ENCODE measurements at regions not wholly inside any gene's neighbourhood (a gene's known extent, or its start where the extent isn't known, plus 50 kb on each side); places are given as distances from the start of the nearest gene placed in this dataset.
"Not testable (repeated sequence)": the region's sequence is repeated elsewhere in the genome, so short reads cannot be mapped to it uniquely, and the experiment has no call there.

- no peak for DNase-seq
These were observed 251.6 kb upstream of the RGMB start for GRCh38 chr5:98521821-98522220.

GRCh38 chr5:98524773-98525172 lies 248.7 kb upstream of the RGMB start:
- no peak for DNase-seq

DNA sequence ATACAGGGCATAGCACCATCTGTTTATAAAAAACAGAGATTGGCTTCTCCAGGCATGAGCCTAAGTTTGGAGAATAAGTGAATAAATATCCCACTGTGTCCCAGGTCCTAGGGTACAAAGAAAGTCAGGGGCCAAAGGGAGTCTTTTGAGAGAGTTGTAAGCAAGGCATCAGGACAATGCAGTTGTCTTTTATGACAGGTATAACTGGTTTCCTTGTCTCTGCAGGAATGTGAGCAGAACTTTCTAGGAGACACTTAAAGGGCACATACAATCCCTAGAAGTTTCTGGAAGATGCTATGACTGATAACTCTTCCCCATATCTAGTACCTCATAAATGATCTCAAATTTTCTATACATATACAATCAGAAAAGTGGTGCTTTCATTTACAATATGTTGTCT lies 245.6 kb upstream of the RGMB start:
- DNase-seq, result no peak

DNA sequence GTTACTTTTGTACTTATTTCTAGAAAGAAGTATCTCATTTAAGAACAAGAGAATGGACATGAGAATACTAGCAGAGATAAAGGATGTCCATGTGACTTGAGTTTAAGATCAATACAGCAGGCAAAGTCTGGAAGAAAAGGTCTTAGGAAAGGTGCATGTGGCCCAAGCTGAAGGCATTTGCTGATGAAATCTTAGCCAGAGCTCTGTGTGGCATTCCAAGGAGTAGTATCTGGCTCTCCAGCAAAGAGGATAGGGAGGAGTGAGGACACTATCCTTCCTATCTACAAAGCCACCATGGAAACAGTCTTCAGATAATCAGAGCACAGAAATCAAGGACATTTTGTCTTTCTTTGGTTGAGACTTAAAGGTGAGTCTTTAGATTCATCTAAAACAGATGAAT lies 244.1 kb upstream of the RGMB start:
- no peak for DNase-seq

DNA sequence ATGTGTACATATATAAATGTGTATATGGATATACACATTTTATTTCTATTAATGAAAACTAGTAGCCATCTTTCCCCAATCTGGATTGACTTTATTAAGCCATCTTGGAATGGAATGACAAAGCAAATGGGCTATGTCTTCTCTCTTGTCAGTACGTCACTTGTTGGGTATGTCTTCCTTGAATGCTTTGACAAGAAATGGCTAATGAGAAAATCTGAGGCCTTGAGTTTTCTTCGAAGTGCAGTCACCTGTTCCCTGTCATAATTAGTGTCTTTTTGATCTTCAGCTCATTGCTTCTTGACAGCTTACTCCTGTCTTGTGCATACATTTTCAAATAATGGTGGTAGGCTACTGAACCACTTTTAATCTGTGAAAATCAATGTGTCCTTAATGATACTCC lies 243.2 kb upstream of the RGMB start:
- DNase-seq, result no peak

GRCh38 chr5:98535901-98536300 lies 237.6 kb upstream of the RGMB start:
- DNase-seq, result no peak

DNA sequence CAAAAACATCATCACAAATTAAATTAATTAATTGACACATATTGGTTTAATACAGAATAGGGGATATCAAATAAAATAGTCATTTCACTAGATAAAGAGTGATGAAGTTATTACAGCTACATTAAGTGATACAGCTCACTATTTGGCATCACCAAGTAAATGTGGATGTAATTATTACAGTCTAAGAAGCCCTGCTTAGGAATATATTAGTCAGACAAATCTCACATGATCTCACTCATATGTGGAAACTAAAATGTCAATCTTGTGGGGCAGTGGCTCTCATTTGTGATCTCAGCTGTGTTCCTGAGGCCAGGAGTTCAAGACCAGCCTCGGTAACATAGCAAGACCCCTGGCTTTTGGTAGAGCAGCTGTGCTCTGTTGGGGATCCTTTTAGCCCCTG lies 233.4 kb upstream of the RGMB start:
- no peak for DNase-seq

GRCh38 chr5:98541641-98542040 lies 231.8 kb upstream of the RGMB start:
- no peak for DNase-seq

GRCh38 chr5:98543490-98543889 lies 230.0 kb upstream of the RGMB start:
- no peak for DNase-seq

- DNase-seq, result not testable (repeated sequence)
These were observed 226.5 kb upstream of the RGMB start for GRCh38 chr5:98546924-98547323.

DNA sequence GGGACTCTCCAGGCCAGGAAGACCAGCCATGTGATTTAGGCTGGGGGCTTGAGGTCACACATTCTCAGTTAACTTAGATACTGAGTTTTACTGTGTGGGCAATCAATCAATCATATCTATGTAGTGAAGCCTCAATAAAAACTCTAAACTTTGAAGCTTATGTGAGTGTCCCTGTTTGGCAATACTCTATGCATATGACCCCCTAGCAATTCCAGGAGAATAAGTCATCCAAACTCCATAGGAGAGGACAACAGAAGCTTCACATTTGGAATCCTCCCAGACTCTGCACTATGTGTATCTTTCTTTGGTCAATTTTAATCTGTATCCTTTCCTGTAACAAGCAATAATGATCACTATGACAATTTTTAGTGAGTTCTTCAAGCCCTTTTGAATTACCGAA lies 216.8 kb upstream of the RGMB start:
- no peak for DNase-seq

- DNase-seq, result no peak
These were observed 215.5 kb upstream of the RGMB start for GRCh38 chr5:98557916-98558315.

GRCh38 chr5:98563885-98564653 lies 209.4 kb upstream of the RGMB start:
- DNase-seq, result no peak

DNA sequence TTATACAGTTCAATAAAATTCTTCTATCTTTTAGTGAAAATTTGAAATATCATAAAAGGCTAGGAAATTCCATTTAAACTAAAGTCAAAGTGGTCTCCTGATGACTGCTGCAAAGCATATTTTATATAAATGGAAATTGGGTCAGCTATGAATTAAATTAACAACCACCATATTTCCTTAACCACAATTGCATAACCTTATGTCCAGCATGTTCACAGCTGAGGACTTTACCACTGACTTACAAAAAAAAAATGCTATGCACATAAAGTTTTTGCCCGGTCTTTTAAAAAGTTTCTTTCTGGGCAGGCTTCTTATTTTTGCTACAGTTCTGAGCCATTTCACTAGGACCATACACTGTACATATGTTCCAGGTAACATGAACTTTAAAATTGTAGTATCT lies 208.6 kb upstream of the RGMB start:
- no peak for DNase-seq

DNA sequence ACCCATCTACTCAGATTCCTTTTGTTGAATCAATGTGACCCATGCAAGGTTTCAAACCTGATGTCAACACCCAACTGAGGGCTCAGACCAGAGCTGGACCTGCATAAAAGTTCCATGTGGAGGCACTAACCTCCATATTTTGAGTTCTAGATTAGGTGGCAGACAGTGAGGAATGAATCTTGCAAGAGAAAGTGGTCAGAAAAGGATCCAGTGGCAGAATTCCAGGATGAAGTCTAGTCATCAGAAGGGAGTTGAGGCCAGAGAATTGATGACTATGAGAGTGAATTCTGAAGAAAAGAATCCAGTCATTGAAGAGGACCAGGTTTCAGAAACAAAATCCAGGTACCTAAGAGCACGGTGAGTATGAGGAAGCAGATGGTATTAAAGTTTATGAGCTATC lies 205.1 kb upstream of the RGMB start:
- no peak for DNase-seq

DNA sequence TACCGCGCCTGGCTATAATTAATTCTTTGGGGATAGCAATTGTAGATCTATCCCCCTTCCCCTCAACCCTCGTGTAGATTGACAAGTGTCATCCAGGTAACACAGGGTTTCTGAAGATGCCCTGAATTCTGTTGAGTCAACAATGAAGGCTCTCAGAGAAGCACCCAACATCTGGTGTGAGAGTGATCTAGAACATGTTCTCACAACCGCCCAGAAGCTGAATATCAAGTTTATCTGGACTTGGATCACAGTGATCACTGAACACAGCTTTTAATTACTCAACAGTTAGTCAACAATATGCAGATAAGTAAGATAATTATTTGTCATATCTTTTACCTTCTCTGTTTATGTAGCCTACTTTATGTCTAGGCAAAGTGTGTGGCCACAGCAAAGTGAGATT lies 204.2 kb upstream of the RGMB start:
- DNase-seq, result no peak

- no peak for DNase-seq
These were observed 203.5 kb upstream of the RGMB start for GRCh38 chr5:98570010-98570409.

- no peak for DNase-seq
These were observed 202.7 kb upstream of the RGMB start for GRCh38 chr5:98570661-98571191.

DNA sequence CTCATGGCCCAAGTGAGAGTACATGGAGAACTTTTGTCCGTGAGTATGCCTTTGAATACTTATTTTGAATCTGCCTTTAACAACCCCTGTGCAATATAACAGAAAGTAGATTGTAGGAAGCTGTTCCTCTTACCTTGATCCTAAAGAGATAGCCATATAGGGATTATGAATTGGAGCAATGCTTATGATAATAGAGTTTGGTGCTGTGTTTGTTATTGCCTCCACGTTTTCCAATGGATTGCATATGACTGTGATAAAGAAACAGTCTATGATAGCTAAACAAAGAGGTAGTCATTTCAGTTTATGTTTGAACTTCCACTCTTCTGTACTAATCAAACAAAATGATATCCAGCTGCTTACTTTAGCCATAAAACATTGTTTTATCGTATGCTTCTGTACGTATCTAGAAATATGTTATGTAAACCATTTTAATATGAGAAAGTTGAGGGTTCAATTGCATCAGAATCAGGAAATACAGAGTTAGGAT lies 199.6 kb upstream of the RGMB start:
- no peak for DNase-seq

GRCh38 chr5:98576275-98576674 lies 197.2 kb upstream of the RGMB start:
- DNase-seq, result no peak

DNA sequence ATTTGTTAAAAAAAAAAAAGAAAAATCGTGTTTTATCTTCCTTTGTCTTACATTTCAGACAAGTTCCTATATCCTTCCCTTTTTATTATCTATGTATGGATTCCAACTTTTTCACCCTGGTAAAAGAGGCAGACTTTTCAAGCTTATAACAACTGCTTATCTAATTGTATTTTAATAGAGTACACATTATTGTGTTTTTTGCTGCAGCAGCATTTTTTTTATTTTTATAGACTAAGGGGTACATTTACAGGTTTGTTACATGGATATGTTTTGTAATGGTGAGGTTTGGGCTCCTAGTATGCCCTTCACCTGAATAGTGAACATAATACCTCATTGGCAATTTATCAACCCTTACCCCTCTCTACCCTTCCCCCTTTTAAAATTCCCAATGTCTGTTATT lies 195.0 kb upstream of the RGMB start:
- no peak for DNase-seq

- no peak for DNase-seq
These were observed 192.1 kb upstream of the RGMB start for GRCh38 chr5:98581112-98581997.

DNA sequence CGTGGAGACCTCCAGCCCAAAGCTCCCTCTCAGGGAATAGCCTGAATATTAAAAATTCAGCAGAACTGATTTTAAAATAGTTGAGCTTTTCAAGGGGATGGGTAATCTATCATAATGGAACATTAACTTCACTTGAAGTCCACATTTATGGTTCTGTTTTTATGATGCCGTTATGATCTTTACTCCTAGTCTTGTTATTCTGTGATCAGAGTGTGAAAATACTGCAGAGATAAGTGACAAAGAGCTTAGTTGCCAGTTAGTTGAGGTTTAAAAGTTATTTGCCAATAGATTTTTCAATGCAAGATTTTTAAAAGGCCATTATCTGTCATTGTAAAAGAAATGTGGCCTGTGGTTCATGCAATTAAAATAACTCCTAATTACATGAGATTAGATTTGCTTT lies 189.9 kb upstream of the RGMB start:
- DNase-seq, result no peak

Measured in NCI-H2227 treated with DMSO at 0.1 percent for 48 hours (cell line).